ENCODE measurements at regions not wholly inside any gene's neighbourhood (a gene's known extent, or its start where the extent isn't known, plus 50 kb on each side); places are given as distances from the start of the nearest gene placed in this dataset.

DNA sequence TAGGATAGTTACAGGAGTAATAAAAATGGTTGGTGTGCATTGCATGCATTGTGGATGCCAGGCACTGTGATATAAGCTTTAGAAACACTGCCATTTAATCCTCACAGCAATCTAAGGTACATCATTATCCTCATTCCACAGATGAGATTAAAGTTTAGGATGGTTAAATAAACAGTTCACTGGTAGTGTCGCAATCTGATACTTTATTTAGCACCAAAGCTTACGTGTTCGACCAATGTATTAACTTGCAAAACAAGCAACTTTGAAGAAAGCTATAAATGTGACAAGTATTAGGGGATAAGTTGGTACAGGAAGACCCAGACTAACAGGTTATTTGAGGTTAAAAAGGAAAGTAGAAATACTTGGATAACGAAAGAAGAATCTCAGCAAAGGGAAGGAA is 150.5 kb upstream of the ZNF385D start:
- TF ChIP-seq SIN3A (IDR thresholded peaks at IDR 0.05; ENCODE audit: borderline replicate concordance, insufficient read depth, low read length), result no peak
- no peak for TF ChIP-seq FOXP2 (optimal IDR thresholded peaks at IDR 0.05; ENCODE audit: borderline replicate concordance, extremely low read depth, extremely low read length, insufficient read depth)
- TF ChIP-seq, protein P1, sequence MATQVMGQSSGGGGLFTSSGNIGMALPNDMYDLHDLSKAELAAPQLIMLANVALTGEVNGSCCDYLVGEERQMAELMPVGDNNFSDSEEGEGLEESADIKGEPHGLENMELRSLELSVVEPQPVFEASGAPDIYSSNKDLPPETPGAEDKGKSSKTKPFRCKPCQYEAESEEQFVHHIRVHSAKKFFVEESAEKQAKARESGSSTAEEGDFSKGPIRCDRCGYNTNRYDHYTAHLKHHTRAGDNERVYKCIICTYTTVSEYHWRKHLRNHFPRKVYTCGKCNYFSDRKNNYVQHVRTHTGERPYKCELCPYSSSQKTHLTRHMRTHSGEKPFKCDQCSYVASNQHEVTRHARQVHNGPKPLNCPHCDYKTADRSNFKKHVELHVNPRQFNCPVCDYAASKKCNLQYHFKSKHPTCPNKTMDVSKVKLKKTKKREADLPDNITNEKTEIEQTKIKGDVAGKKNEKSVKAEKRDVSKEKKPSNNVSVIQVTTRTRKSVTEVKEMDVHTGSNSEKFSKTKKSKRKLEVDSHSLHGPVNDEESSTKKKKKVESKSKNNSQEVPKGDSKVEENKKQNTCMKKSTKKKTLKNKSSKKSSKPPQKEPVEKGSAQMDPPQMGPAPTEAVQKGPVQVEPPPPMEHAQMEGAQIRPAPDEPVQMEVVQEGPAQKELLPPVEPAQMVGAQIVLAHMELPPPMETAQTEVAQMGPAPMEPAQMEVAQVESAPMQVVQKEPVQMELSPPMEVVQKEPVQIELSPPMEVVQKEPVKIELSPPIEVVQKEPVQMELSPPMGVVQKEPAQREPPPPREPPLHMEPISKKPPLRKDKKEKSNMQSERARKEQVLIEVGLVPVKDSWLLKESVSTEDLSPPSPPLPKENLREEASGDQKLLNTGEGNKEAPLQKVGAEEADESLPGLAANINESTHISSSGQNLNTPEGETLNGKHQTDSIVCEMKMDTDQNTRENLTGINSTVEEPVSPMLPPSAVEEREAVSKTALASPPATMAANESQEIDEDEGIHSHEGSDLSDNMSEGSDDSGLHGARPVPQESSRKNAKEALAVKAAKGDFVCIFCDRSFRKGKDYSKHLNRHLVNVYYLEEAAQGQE (IDR thresholded peaks at IDR 0.05; ENCODE audit: insufficient read depth in 1 of 2, low read depth in 2 of 2, low read length in 2 of 2), result no peak
- no peak for TF ChIP-seq POLR2AphosphoS5 (IDR thresholded peaks at IDR 0.05; ENCODE audit: low read depth, low read length)
- no peak for TF ChIP-seq TAF1 (IDR thresholded peaks at IDR 0.05; ENCODE audit: borderline replicate concordance, insufficient read depth, low read length)

DNA sequence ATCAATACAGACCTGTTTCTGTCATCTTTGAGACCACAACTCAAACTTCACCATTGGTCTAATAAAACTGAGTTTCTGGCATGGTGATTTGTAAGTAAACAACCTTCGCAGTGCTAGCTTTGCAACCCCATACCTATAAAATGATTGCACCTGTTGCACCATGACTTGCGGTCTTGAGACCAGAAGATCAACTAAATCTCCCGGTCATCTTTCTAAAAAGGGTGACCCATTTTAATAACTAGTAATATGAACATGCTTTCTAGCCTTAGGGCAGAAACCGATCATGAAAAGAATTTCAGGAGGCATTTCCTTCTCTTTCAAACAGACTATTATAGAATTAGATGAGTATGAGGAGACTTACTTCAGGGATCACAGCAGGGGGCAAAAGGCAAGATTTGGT is 151.9 kb upstream of the ZNF385D start:
- TF ChIP-seq TAF1 (IDR thresholded peaks at IDR 0.05; ENCODE audit: borderline replicate concordance, insufficient read depth, low read length) (no peak), FOXP2 (optimal IDR thresholded peaks at IDR 0.05; ENCODE audit: borderline replicate concordance, extremely low read depth, extremely low read length, insufficient read depth) (no peak), SIN3A (IDR thresholded peaks at IDR 0.05; ENCODE audit: borderline replicate concordance, insufficient read depth, low read length) (no peak), POLR2AphosphoS5 (IDR thresholded peaks at IDR 0.05; ENCODE audit: low read depth, low read length) (no peak)
- TF ChIP-seq, protein P1 (IDR thresholded peaks at IDR 0.05; ENCODE audit: insufficient read depth in 1 of 2, low read depth in 2 of 2, low read length in 2 of 2), result no peak

DNA sequence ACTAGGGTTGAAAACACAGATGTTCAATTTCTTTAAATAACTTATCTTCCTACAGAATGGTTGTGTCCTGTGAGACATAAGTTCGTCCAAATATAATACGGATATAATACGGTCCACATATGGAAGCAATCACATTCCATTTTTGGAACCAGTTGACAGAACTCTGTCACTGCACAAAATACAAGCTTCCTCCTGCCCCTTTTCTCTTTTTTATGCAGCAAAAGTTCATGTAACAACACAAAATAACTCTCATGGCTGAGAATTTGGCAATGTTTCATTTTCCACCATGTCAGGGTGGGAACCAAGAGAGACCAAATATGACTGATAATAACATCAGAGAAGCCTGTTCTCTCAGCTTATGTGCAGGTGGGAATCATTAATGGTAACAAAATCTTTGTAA is 158.1 kb upstream of the ZNF385D start:
- TF ChIP-seq SIN3A (IDR thresholded peaks at IDR 0.05; ENCODE audit: borderline replicate concordance, insufficient read depth, low read length), result no peak
- no peak for TF ChIP-seq FOXP2 (optimal IDR thresholded peaks at IDR 0.05; ENCODE audit: borderline replicate concordance, extremely low read depth, extremely low read length, insufficient read depth)
- TF ChIP-seq POLR2AphosphoS5 (IDR thresholded peaks at IDR 0.05; ENCODE audit: low read depth, low read length), result no peak
- TF ChIP-seq, protein P1 (IDR thresholded peaks at IDR 0.05; ENCODE audit: insufficient read depth in 1 of 2, low read depth in 2 of 2, low read length in 2 of 2), result no peak
- TF ChIP-seq TAF1 (IDR thresholded peaks at IDR 0.05; ENCODE audit: borderline replicate concordance, insufficient read depth, low read length), result no peak

DNA sequence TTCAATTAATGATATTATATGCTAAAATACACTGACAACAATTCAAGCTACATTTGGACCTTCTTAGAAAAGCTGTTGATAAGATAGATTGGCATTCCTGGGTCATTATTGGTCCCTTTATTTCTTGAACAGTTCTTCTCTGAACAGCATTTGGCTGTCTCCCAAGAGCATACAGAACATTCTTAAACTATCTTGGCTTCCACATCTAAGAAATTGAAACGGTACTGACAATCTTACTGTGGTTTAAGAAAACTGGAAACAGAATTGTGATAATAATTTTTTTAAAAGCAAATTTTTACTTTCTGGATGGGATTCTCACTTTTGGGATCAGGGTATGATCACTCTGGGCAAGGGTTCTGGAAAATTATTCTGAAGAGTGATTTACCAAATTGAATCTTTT is 161.7 kb upstream of the ZNF385D start:
- TF ChIP-seq SIN3A (IDR thresholded peaks at IDR 0.05; ENCODE audit: borderline replicate concordance, insufficient read depth, low read length) (no peak), TAF1 (IDR thresholded peaks at IDR 0.05; ENCODE audit: borderline replicate concordance, insufficient read depth, low read length) (no peak), FOXP2 (optimal IDR thresholded peaks at IDR 0.05; ENCODE audit: borderline replicate concordance, extremely low read depth, extremely low read length, insufficient read depth) (no peak), POLR2AphosphoS5 (IDR thresholded peaks at IDR 0.05; ENCODE audit: low read depth, low read length) (no peak)
- TF ChIP-seq, protein P1 (IDR thresholded peaks at IDR 0.05; ENCODE audit: insufficient read depth in 1 of 2, low read depth in 2 of 2, low read length in 2 of 2), result no peak

DNA sequence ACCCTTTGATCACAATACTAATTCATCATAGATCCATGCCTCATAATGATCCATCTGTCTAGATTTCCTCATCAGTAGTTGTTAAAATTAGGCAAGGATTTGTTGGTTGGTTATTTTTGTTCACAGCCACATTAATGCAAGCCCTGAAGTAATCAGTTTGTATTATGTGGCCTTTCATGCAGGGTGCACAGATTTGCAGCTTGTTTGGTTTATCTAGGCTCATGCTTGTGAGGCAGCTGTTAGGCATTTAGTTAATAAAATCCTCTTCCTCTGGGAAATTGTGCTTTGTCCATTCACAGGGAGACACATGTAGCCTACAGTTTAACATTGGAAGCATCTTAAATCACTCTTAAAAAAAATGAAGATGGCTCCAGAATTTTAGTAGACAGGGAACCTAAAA is 162.8 kb upstream of the ZNF385D start:
- TF ChIP-seq, protein P1 (IDR thresholded peaks at IDR 0.05; ENCODE audit: insufficient read depth in 1 of 2, low read depth in 2 of 2, low read length in 2 of 2), result peak in 1 of 2 experiments; percentile 57; a peak in 1 of 4 replicates
- TF ChIP-seq SIN3A (IDR thresholded peaks at IDR 0.05; ENCODE audit: borderline replicate concordance, insufficient read depth, low read length), result peak; percentile 62; the same call in 1 of the 2 replicates
- TF ChIP-seq POLR2AphosphoS5 (IDR thresholded peaks at IDR 0.05; ENCODE audit: low read depth, low read length), result no peak
